HG03378 (cell line): ENCODE measurements at regions not wholly inside any gene's neighbourhood (a gene's known extent, or its start where the extent isn't known, plus 50 kb on each side); places are given as distances from the start of the nearest gene placed in this dataset.
"Not testable (repeated sequence)": the region's sequence is repeated elsewhere in the genome, so short reads cannot be mapped to it uniquely, and the experiment has no call there.

ENCODE experiments used
- ATAC-seq: cut with Tn5 transposase; IDR thresholded peaks from one replicate; pipeline ENCODE4 v1.9.1; 2021; ENCODE audit warnings: mild to moderate bottlenecking, moderate library complexity; ENCODE audit not compliant: unreplicated experiment

GRCh38 chr20:1757606-1758512, 100.3 kb upstream of the SIRPG start:
- ATAC-seq = no peak

- no peak for ATAC-seq
Measured at GRCh38 chr20:1757072-1757471, 99.5 kb upstream of the SIRPG start.

GRCh38 chr20:1754749-1755148, 97.2 kb upstream of the SIRPG start:
- no peak for ATAC-seq

- ATAC-seq = no peak
Measured at GRCh38 chr20:1754306-1754705, 96.7 kb upstream of the SIRPG start.

- ATAC-seq = no peak
Measured at GRCh38 chr20:1752045-1752444, 94.5 kb upstream of the SIRPG start.

GRCh38 chr20:1748777-1749176, 91.2 kb upstream of the SIRPG start:
- ATAC-seq = no peak

GRCh38 chr20:1747953-1748577, 90.5 kb upstream of the SIRPG start:
- no peak for ATAC-seq

GRCh38 chr20:1742049-1742434, 84.5 kb upstream of the SIRPG start:
- not testable (repeated sequence) for ATAC-seq

- no peak for ATAC-seq
Measured at GRCh38 chr20:1741309-1742048, 83.9 kb upstream of the SIRPG start.

GRCh38 chr20:1737134-1737533, 79.6 kb upstream of the SIRPG start:
- ATAC-seq = no peak

GRCh38 chr20:1735417-1736089, 78.0 kb upstream of the SIRPG start:
- no peak for ATAC-seq

GRCh38 chr20:1734269-1734858, 76.8 kb upstream of the SIRPG start:
- ATAC-seq = no peak

GRCh38 chr20:1731828-1732375, 74.3 kb upstream of the SIRPG start:
- not testable (repeated sequence) for ATAC-seq

- ATAC-seq = not testable (repeated sequence)
Measured at GRCh38 chr20:1730981-1731711, 73.6 kb upstream of the SIRPG start.

- not testable (repeated sequence) for ATAC-seq
Measured at GRCh38 chr20:1727303-1727702, 69.7 kb upstream of the SIRPG start.

GRCh38 chr20:1724901-1725300, 67.3 kb upstream of the SIRPG start:
- ATAC-seq = no peak

- no peak for ATAC-seq
Measured at GRCh38 chr20:1722513-1723050, 65.0 kb upstream of the SIRPG start.

- no peak for ATAC-seq
Measured at GRCh38 chr20:1721687-1722512, 64.3 kb upstream of the SIRPG start.
